Right renal pelvis (tissue), 4 donors: ENCODE measurements at regions not wholly inside any gene's neighbourhood (a gene's known extent, or its start where the extent isn't known, plus 50 kb on each side); places are given as distances from the start of the nearest gene placed in this dataset.
"Not testable (repeated sequence)": the region's sequence is repeated elsewhere in the genome, so short reads cannot be mapped to it uniquely, and the experiment has no call there.

Experiments
- DNase-seq, 4 donors: peaks; one replicate each; pipeline ENCODE4 v3.0.0-alpha.2; 2013; ENCODE audit warnings: low read depth in 4 of 4, low spot score in 3 of 4, missing footprints in 1 of 4

DNA sequence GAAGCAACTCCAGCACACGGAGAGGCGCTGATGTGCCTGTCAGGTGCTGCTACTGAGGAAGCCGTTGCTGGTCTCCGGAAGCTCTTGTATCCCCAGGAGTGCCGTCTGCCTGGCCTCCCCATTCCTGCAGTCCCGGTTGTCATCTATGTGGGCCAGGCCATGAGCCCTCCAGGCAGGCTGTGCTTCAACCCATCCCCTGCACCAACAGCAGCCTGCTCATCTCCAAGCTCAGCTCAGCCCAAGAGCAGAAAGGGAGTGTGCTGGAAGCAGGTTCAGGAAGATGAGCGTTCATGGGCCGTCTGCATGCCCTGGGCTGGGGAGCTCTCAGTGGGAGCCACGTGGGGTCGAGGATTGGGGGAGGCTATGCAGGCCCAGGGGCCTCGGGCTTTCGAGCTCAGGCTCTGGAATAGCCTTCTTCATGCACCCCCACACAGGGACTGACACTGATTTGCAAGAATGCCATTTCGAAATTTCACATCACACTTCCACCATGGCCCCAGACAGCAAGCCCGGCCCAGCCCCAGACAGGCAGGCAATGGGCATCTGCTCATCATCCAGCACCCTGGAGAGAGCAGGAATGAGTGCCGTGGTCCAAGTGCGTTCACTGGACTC, 164.5 kb downstream of the KIF26A start:
- no peak for DNase-seq

DNA sequence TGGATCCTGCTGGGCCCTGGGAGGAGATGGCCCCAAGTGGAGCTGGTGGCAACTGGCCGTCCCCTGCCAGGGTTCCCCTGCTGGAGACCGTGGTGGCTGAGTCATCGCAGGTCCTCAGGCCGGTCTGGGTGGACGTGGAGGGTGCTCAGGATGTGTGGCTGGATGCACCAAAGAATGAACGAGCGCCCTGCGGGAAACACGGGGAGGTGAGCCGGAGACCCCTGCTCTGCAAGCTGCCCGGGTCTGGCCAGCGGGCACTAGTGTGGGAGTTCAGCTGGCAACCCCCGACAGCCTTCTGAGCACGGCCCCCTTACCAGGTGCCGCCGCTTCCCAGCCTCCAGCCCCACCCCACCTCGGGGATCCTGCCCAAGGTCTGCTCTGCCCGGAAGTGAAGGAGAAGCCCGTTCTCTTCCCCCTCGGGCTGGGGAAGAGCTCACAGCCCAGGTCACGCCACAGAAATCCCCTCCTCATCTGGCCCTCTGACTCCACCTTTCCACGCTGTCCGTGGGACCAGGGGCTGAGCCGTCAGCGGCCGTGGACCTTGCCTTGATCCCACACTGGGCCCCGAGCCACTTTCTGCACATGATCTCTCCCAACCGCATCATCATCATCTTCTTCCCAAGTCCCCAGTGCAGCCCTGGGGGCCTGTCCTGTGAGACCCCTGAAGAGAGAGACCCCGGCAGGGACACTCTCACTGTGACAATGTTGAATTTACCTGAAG, 165.5 kb downstream of the KIF26A start:
- DNase-seq: no peak

DNA sequence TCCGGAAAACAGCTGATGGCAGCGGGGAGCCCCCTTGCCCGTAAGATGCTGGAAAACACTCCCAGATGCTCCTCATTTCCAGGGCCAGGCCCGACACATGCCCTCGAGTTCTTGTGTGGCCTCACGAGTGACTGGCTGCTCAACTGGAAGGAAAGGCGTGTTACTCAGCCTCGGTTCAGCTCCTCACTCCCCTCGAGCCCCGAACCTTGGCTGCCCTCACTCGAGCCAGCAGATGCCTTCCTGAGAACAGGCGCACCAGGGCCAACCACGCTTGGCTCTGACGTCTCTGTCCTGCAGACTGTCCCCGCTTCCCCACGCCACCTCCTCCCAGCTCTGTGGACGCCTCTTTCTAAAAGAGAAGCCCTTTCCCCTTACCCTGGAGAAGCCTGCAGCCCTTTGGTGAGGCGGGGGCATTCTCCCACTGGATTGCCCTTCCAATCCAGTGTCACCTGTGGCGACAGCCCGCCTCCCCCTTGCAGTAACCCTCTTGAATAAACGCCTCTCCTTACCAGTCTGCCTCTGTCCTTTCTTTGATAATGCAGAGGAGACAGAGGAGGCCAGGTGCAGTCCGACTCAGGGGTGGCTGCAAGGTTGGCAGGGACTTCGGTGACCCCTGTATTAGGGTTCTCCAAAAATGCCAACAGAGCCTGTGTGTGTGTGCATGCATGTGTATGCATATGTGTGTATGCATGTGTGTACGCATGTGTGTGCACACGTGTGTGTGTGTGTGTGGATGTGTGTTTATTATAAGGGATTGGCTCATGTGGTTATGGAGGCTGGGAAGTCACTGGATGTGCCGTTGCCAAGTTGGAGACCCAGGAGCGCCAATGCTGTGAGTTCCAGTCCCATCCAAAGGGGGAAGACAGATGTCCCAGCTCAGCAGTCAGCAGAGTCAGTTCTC, 166.3 kb downstream of the KIF26A start:
- DNase-seq: no peak

DNA sequence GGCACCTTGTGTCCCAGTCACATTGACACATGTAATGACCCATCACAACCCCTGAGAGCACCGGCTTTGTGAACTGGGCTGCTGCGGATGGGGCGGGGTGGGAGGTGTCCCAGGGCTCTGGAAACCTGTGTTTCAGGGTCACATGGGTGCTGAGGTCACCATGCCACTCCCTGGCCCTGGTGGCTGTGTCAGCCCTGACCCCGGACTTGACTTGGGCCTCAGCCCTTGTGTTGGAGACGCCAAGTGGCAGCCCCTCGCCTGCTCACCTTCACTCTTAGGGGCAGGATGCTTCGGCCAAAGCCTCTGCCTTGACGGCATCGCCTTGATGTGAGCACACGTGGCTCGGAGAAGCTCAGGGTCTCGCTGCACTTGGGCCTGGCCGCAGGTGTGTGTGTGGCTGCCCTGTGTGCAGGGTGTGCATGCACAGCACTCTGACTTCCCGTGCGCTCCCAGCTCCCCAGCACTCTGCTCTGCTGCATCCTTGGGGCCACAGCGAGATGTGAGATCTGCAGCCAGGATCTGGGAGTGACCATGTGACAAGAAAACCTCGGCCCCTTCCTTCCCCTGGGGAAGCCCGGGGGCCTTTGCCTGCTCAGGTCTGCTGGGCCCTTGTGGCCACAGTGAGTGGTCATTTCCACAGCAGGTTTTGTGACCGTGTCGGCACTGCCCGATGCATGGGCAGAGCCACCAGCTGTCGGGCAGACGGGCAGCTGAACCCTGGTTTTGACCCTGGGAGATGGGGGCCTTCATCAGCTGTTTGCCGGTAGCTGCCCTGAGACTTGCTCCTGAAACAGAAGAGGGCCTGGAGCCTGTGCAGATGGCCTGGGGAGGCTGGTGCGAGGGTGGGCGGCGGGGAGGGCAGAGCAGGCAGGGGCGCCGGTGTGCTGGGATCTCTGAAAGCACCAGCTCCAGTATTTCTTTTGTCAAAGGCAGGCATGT, 167.4 kb downstream of the KIF26A start:
- DNase-seq: no peak

DNA sequence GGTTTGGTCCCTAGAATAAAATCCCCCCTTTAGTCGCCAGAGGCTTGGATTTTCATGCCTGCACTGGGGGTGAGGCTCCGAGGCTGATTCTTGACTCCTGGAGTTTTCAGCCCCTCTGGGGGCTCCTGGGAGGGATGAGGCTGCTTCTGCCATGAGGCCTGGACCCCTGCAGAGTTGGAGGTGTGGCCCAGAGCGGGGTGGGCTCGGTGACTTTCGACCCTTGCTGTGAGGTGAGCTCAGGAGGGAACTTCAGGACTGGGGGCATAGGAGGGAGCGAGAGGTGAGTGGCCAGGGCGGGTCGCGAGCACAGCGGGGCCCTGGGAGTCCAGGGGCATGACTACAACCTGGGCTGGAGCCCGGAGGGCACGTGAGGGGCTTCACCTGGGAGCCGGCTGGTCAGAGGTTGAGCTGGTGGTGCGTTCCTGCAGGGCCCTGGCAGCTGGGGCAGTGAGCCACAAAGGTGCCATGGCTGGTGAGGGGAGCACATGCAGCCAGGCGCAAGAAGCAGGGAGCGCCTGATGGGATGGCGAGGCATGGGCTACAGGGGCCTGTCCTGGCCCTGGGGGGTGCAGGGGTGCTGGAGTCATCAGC, 168.2 kb downstream of the KIF26A start:
- DNase-seq: no peak

DNA sequence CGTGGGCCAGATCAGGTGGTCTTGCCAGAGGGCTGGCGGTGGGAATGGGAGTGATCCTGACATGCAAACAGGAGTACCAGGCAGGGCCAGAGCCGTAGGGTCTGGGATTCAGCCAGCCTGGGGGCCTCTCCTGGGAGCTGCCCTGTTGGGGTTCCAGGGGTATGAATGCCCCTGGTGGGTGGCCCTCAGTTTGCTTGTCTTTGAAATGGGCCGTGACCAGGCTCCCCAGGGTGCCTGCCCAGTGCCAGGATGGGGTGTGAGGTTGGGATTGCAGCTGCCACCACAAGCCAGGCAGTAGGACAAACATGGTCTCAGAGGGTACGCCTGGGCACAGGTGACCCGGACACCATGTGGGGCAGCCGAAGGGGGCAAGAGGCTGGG, 168.8 kb downstream of the KIF26A start:
- no peak for DNase-seq

DNA sequence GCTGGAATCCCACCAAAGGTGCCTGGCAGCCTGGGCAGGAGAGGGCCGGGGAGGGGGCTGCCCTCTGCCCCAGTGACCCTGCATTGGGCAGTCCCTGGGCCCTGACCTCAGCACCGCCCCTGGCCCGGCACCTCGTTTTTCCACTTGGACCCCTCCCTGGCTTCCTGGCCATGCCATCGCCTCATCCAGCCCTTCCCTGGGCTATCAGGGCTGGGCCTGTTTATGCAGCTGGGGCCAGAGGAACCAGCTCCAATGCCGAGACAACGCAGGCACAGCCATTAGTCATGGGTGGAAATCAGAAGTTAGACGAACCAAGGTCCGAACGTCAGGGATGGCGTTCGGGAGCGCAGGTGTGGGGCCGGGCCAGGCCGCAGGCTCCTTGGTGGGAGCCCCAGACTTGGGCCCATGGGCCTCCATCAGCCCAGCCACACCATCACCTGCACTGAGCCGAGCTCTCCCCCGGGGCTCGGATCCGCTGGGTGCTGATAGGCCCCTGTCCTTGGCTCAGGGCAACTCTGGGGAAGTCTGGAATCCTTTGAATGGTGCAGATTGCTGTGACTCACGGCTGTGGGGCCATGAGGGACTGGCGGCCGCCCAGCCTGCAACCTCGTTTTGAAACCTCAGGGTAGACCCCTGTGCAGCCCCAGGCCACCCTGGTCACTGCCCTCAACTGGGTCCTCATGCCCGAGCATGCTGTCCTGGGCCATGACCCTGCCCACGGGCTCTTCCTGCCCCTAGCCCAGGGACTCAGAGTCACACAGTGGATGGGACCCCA, 169.4 kb downstream of the KIF26A start:
- no peak for DNase-seq

DNA sequence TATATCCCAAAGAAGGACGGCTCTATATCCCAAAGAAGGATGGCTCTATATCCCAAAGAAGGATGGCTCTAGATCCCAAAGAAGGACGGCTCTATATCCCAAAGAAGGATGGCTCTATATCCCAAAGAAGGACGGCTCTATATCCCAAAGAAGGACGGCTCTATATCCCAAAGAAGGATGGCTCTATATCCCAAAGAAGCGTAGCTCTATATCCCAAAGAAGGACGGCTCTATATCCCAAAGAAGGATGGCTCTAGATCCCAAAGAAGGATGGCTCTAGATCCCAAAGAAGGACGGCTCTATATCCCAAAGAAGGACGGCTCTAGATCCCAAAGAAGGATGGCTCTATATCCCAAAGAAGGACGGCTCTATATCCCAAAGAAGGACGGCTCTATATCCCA, 170.1 kb downstream of the KIF26A start:
- not testable (repeated sequence) for DNase-seq

DNA sequence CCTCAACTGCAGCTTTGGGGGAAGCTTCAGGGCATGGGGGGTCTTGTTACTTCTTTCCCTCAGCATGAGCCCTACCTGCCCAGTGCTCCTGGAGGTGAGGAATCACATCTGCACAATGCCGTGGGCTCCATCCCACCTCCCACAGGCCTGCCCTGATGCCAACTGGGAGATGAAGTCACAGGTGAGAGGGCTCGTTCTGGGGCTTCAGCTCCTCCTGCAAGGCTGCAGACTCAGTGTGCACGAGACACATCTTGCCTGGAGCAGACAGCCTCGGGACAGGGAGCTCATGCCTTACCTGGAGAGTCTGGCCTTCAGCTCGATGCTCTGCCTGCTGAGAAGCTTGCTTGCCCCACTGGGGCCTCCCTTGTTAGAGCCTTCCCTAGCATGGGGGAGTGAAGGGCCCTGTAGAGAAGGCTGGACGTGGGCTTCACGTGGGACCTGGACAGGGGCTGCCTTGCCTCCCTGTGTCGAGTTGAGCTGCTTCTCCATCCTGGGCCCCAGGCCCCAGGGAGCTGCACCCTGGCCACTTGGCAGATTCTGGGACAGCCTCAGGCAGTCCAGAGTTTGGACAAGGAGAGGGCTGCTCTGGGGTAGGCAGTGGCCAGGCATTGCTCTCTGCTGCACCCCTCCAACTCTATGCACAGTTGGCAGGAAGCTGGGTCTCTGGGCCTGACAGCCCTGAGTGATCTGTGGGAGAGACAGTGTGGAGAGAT, 171.4 kb downstream of the KIF26A start:
- no peak for DNase-seq

DNA sequence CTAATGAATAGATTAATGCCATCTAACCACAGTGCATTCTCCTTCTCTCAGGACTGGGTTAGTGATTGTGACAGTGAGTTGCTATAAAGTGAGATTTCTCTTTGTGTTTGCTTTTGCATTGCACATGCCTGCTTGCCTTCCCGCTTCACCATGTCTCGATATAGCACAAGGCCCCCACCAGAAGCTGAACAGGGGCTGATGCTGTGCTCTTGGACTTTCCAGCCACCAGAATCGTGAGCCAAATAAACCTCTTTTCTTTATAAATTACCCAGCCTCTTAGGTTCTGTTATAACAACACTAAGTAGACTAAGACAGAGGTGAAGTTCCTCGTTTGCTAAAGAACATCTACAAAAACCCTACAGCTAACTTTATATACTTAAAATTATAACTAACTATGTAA, 173.0 kb downstream of the KIF26A start:
- no peak for DNase-seq

DNA sequence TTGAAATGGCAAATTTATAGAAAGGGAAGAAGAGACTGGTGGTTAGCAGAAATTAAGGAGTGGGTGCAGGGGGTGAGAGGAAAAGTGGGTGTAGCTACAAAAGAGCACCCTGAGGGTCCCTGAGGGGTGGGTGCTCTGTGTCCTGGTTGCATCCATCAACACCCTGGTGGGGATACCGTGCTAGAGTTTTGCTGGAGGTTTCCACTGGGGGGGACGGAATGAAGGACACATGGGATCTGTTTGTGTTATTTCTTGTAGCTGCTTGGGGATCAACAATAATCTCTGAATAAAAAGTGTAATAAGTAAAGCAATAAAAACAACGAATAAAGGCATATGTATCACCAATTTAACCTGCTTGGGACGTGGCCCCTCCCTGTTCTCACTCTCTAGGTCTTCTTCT, 175.3 kb downstream of the KIF26A start:
- DNase-seq: no peak

DNA sequence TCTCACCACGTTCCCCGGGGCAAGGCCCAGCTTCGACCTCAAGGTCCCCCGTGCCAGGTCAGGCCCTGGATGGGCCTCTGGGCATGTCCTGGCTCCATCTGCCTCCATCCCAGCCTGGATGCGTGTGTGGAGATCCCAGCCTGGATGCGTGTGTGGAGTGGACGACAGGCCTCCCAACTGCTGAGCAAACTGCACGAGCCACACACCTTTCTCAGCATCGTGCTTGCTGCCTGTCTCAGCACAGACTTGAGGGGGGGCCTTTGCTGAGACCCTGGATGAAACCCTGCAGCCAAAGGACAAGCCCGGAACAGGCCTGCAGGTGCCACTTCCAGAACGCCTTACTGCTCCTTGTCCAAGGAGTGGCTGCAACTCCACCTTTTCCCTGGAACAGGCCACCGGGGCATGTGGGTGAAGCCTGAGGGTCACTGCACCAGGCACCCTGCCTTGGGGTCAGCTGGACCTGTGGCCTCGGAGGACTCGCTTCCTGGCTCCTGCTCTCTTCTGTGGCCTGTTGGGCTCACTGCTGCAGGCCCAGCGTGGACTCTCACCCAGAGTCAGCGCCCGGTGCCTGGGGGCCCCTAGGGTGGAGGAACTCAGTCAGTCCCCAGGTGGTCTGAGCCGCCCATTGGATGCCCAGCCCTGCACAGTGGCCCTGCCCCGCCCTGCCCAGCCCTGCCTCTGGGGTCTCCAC, 176.0 kb downstream of the KIF26A start:
- no peak for DNase-seq

DNA sequence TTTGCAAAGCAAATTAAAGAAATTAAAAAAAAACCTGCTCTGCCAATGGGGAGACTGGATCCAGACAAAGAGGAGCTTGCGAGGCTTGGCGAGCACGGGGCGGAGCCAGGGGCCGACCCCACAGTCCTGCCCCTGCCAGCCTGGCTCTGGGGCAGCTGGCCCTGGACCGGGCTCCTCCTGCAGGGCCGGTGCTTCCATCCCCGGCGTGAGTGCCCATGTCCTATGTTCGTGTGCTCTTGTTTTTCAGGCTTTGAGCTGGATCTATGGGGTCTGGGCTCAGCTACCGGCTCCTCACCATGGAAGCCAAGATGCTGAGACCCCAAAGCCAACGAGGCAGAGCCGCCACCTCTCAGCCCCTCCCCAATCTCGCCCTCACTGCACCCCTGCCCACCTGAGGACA, 176.8 kb downstream of the KIF26A start:
- no peak for DNase-seq

DNA sequence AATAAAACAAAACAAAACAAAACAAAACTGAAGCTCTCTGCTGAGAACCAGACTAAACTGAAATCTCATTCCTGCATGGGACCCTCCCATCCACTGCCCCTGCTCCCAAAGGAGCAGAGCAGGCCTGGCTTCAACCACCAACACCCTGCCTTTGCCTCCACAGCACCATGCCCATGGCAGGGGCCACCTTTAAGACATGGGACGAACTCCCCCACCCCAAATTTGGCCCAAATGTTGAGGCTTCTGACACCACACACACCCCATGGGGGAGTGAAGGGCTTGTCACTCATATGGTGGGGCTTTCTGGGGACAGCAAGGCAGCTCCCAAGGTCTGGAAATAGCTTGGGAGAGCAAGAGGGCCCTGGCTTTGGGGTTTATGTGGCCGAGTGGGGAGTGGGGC, 177.2 kb downstream of the KIF26A start:
- no peak for DNase-seq

DNA sequence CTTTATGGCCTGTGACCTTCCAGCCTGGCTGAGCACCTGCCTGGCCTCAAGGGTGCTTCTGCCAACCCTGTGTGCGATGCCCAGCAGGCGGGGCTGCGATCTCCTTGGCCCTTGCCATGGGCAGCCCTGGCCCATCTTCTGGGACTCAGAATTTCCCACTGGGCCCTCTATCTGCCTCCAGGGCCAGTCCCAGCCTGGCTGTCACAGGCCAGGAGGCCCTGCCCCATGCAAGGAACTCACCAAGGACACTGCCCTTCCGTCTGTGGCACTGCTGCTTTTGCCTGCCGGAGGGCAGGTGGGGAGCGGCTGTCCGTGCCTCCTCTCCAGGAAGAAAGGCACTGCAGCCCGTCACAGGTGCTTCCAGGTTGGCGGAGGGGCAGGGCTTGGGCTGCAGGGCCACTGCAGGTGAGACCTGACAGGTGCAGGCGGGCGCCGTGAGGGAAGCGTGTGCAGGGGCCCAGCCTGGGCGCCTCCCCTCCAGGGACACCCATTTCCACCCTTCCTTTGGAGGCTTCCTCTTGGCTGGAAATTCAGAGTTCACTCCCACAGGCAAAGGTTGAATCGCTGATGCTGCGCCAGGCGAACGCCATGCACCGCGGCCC, 177.8 kb downstream of the KIF26A start:
- DNase-seq: no peak

DNA sequence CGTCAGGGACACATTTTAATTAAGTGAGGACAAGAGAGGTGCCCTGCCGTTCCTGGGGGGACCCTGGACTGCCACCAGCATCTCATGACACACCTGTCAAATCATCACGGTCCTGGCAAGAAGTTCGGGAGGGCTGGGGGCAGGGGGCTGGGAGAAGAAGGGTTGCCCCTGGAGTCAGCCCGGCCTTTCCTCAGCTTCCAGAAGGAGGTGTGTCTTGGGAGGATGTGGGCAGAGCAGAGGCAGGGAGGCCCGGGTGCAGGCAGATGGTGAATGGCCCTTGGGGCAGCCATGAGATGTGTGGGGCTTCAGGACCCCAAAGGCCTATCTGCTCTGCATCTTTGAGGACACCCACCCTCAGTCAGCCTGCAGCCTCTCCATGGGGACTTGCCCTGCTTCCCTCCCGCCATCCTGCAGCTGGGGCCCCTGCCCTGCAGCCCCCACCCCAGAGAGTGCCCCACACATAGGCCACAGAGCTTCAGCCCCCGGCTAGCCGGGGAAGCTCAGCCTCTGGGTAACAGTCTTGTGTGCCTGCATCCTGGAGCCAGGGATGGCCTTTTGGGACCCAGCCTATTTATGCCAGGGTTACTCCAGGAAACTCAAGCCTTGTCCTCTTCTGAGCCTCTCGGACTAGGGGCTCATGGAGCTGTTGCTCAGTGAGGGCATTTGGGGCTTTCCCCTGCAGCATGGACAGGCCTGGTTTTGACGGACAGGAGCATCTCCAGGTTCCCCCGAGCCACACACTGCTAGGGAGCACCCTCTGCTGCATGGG, 178.5 kb downstream of the KIF26A start:
- no peak for DNase-seq

DNA sequence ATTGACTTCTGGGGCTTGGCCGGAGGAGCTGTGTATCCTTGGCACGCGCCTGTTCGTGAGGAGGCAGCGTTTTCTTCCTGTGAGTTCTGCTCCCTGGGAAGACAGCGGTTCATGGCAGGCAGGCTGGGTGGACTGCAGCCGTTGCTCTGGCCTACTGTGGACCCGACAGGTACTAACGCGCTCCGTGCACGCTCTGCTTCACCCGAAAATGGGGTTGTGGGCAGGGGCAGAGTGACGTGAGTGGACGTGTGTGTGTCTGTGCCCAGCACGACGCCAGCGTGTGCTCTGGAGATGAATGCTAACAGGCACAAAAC, 179.1 kb downstream of the KIF26A start:
- DNase-seq: no peak
